HG03060 (cell line): ENCODE measurements at regions not wholly inside any gene's neighbourhood (a gene's known extent, or its start where the extent isn't known, plus 50 kb on each side); places are given as distances from the start of the nearest gene placed in this dataset.
"Not testable (repeated sequence)": the region's sequence is repeated elsewhere in the genome, so short reads cannot be mapped to it uniquely, and the experiment has no call there.

Experiments
- ATAC-seq: cut with Tn5 transposase; IDR thresholded peaks from one replicate; pipeline ENCODE4 v1.9.1; 2021; ENCODE audit warnings: low read depth, moderate number of reproducible peaks; ENCODE audit not compliant: unreplicated experiment

- ATAC-seq = peak; percentile 97
Observed at GRCh38 chr13:80979035-80979641, 638.2 kb upstream of the SPRY2 start.

GRCh38 chr13:80977168-80977567 is 636.2 kb upstream of the SPRY2 start:
- no peak for ATAC-seq

- ATAC-seq = no peak
Observed at GRCh38 chr13:80975903-80976302, 635.0 kb upstream of the SPRY2 start.

- no peak for ATAC-seq
Observed at GRCh38 chr13:80973721-80974120, 632.8 kb upstream of the SPRY2 start.

DNA sequence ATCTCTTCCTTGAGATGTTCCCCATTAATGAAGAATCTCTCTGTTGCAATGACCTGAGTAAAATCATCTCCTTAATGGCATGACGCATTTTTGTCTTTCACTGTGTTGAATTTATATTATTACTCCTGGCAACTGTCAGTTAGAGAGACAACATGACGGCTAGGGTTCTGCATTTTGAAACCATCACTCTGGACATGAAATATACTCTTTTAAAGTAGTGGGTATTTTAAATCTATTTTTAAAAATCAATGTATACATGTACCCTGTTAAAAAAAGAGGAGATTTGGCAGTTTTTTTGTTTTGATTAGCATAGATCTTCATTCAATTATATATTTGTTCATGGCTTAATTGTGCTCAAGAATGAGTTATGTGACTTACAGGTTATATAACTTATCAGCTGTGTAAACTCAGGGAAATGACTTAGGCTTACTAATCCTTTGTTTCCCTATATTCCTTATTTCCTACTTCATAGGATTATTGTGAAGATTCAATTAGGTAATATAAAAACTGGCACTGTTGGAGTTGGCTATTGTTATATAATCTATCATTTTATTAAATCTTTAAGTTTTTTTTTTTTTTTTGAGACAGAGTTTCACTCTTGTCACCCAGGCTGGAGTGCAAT is 632.0 kb upstream of the SPRY2 start:
- no peak for ATAC-seq

- no peak for ATAC-seq
Observed at GRCh38 chr13:80965097-80965496, 624.2 kb upstream of the SPRY2 start.

DNA sequence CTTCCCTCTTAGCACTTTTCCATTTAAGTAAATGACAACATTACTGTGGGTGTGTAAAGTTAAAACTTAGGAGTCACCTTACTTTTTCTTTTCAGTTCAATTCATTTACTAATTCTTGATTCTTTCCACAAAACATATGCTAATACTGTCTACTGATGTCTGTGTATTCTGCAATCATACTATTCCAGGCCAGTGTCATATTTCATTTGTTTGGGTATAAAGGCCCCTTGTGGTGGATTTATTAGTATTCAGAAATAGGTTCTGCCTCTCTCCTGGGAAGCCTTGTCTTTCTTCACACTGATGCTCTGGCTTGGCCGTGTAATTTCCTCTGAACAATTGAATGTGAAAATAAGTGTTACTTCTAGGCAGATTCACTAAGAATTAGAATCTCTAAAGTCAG is 621.9 kb upstream of the SPRY2 start:
- no peak for ATAC-seq

DNA sequence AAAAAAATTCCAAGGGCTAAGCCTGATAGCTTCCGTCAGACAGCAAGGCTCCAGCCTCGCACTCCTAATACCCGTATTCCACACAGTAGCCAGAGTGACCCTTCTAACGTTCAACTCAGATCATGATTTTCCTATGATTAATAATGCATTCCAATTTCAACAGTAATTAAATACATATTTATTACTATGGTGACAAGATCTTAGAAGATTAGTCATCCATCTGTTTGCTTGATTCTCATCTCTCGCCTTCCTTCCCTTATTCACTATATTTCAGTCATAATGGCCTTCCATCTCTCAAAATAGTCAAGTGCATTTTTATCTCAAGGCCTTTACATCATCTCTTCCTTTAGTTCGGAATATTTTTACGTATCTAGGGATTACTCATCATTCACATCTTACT is 621.2 kb upstream of the SPRY2 start:
- no peak for ATAC-seq

- ATAC-seq = no peak
Observed at GRCh38 chr13:80957019-80957655, 616.2 kb upstream of the SPRY2 start.

- ATAC-seq = no peak
Observed at GRCh38 chr13:80955501-80955900, 614.6 kb upstream of the SPRY2 start.

DNA sequence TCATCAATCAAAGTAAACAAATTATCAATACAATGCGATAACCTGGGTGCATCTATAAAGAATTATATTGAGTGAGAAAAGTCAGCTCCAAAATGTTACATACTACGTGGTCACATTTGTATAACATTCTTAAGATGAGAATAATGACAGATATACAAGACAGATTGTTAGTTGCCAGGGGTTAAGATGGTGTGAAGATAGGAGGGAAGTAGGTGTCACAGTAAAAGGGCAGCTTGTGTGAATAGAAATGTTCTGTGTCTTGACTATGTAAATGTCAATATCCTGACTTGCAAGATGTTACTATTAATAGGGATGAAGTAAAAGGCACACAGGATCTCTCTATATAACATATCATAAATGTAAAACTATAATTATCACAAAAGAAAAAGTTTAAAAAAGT is 611.2 kb upstream of the SPRY2 start:
- ATAC-seq = no peak

DNA sequence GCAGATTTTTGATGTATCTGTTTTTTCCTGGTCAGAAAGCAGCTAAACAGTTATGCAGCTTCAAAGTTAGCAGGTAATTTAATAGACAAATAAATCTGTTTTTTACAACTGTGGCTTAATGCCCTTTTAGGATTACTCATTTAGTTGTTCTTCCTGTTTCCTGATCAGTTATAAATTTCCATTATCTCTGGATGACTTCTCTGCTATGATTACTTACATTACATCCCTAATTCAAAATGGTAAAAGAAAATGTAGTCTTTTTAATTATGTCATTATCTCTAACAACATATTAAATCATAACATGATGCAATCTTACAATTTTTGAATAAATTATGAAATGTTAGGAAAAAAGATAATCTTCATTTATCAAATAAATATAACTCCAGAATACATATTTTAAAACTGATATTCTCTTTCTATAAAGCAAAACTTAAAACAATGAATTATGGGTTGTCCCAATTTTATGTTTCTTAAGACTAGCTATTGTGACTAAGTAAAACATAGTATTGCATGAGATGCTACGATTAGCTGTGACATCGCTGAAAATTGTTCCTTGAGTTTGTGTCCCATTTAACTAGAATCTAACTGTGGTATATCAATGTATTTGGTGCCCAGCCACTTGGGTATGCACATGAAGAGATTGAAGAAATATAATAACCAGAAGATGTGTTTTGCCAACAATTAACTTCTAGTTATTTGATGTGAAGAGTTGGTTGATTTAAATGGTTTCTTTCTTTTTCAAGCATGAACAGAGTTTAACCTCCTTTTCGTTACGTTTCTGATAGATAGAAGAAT is 605.3 kb upstream of the SPRY2 start:
- no peak for ATAC-seq

- ATAC-seq = no peak
Observed at GRCh38 chr13:80945328-80945727, 604.4 kb upstream of the SPRY2 start.

DNA sequence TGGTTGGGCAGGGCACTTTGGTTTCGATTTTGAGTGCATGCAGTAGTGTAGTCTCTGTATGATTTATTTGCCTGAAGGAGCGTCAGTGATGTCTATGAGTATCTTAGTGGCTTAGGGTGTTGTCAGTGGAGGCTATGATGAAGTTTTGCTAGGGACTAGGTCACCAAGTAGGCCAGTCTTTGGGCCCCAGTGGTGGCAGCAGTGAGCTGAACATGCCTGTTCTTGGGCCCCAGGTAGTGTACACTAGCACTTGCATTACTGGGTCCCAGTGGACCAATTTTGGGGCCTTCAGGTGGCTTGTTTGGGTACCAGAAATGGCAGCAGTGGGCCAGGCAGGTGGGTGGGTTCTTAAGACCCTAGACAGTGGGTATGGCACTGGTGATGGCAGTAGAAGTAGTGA is 598.7 kb upstream of the SPRY2 start:
- no peak for ATAC-seq

GRCh38 chr13:80931766-80932165 is 590.8 kb upstream of the SPRY2 start:
- ATAC-seq = no peak

DNA sequence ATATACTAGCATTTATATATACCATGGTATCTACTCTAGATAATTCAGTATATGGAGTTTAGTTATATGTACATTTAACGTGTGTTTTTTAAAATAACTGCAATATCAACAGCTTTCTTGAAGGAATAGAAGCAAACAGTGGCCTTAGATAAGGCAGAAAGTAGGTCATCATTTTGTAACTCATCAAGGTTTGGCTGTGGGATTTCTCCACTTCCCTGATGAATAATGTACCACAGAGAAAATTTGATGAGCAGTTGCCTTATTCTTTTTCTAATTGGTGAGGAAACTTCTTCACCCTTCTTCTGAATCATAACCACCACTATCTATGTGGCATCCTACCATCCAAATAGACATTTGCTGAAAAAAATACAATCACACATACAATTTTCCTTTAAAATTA is 590.2 kb upstream of the SPRY2 start:
- ATAC-seq = no peak

DNA sequence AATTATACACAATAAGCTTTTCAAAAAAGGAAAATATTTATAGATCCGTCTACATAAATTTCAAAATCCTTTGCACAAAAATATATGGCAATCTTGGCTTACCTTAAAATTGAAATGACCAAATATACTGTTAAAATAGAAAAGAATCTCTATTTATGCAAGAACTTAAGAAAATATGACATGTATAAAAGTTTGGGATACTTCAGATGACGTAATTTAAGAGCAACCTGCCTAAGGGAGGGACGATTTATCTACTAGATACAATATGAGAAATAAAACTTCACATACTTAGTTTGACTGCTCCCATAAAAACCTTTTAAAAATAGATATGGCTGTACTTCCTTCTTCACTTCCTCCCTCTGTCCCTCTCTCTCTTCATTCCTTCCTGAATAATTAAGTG is 587.3 kb upstream of the SPRY2 start:
- ATAC-seq = no peak

DNA sequence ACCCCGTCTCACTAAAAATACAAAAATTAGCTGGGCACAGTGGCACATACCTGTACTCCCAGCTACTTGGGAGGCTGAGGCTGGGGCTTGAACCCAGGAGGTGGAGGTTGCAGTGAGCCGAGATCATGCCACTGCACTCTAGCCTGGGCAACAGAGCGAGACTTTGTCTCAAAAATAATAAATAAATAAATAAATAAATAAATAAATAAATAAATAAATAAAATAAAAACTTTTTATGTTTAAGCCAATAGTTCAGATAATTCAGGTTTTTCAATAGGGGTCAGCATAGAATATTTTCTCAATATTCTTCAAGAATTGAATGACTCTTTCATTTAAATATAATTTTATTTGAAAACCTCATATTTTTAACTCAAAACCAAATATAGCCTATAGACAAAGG is 585.1 kb upstream of the SPRY2 start:
- ATAC-seq = not testable (repeated sequence)

- ATAC-seq = no peak
Observed at GRCh38 chr13:80924596-80924995, 583.7 kb upstream of the SPRY2 start.

GRCh38 chr13:80923907-80924306 is 583.0 kb upstream of the SPRY2 start:
- no peak for ATAC-seq

DNA sequence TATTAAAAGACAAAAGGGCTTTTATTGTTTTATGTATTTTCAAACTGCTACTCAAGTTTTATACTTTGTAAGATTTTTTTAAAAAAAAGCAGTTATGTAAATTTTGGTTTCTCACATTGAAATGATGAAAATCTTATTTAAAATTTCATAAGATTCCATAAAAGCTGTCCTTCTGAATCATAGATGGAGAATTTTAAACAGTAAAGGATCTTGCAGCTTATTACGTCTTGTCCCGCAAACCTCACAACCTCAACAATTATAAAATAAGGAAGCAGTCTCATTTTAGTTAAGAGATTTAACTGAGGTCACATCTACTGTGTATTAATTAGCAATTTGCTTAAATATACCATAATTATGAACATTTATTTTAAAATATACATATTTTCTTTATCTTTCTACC is 581.0 kb upstream of the SPRY2 start:
- ATAC-seq = no peak
